ENCODE measurements at regions not wholly inside any gene's neighbourhood (a gene's known extent, or its start where the extent isn't known, plus 50 kb on each side); places are given as distances from the start of the nearest gene placed in this dataset.

DNA sequence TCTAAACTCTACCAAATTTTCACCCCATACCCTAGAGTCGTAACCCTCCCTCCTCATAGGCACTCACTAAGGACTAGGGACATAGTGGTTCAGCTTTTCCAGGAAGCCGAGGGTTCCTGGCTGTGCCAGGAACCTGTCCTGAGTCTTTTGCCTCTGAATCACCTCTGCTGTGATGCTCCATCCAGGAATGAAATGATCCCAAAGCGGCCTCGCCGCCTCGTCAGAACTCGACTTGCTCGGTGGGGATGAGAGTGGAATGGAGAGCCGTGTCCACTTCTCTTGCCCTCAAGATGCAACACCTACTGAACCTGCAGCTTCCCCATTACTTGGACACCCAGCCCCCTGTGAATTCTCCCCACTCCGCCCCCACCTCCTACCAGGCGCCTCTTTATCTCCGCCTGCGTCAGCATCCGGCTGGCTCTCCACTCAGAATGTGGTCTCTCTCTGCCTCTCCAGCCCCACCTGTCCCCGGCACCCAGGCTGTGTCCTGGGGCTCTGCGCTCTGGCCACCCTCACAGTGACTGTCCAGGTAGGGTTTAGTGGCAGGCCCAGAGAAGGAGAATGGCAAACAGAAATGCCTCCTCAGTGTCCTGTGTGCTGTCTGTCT, 366.1 kb upstream of the ZNF32 start:
- POLR2A ChIA-PET = no interaction called here
- Histone ChIP-seq H3K4me1 (no peaks in the 10 kb centered on the region), H3K4me2 (no peak overlapping the region), H3K9me3 (no peaks in the 10 kb centered on the region), H3K27ac (no peak overlapping the region), H3K4me3 (no peak overlapping the region)
- CTCF ChIA-PET = interaction anchor here (1.4 kb wide), 1 partner anchor 325 kb away, joined by 3 read pairs; no protein-coding TSS in a partner anchor
- FAIRE-seq (no peak), DNase-seq (ENCODE audit: low read depth in 1 of 2, low spot score in 1 of 2) (no peak), ATAC-seq (no peak)
- TF ChIP-seq RAD21 (conservative IDR thresholded peaks at IDR 0.05 in 1 of 2, IDR thresholded peaks at IDR 0.05 in 1 of 2) = no peak
- no peak for TF ChIP-seq EHMT2 (IDR thresholded peaks at IDR 0.05; ENCODE audit: low read depth)
- no peak for TF ChIP-seq MYC (IDR thresholded peaks at IDR 0.05; ENCODE audit: borderline replicate concordance, low read length)
- TF ChIP-seq EHF (CRISPR knock-in tag; IDR thresholded peaks at IDR 0.05) = no peak
- no peak for TF ChIP-seq CHD4 (IDR thresholded peaks at IDR 0.05; ENCODE audit: borderline replicate concordance)
- TF ChIP-seq, protein P1, sequence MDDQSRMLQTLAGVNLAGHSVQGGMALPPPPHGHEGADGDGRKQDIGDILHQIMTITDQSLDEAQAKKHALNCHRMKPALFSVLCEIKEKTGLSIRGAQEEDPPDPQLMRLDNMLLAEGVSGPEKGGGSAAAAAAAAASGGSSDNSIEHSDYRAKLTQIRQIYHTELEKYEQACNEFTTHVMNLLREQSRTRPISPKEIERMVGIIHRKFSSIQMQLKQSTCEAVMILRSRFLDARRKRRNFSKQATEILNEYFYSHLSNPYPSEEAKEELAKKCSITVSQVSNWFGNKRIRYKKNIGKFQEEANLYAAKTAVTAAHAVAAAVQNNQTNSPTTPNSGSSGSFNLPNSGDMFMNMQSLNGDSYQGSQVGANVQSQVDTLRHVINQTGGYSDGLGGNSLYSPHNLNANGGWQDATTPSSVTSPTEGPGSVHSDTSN (IDR thresholded peaks at IDR 0.05) = no peak
- TF ChIP-seq, protein P2, sequence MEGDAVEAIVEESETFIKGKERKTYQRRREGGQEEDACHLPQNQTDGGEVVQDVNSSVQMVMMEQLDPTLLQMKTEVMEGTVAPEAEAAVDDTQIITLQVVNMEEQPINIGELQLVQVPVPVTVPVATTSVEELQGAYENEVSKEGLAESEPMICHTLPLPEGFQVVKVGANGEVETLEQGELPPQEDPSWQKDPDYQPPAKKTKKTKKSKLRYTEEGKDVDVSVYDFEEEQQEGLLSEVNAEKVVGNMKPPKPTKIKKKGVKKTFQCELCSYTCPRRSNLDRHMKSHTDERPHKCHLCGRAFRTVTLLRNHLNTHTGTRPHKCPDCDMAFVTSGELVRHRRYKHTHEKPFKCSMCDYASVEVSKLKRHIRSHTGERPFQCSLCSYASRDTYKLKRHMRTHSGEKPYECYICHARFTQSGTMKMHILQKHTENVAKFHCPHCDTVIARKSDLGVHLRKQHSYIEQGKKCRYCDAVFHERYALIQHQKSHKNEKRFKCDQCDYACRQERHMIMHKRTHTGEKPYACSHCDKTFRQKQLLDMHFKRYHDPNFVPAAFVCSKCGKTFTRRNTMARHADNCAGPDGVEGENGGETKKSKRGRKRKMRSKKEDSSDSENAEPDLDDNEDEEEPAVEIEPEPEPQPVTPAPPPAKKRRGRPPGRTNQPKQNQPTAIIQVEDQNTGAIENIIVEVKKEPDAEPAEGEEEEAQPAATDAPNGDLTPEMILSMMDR (IDR thresholded peaks at IDR 0.05) = no peak
- TF ChIP-seq HEYL (CRISPR knock-in tag; IDR thresholded peaks at IDR 0.05) = no peak
- no peak for TF ChIP-seq POLR2AphosphoS2 (conservative IDR thresholded peaks at IDR 0.05; ENCODE audit: low read length)
- TF ChIP-seq, protein P3, sequence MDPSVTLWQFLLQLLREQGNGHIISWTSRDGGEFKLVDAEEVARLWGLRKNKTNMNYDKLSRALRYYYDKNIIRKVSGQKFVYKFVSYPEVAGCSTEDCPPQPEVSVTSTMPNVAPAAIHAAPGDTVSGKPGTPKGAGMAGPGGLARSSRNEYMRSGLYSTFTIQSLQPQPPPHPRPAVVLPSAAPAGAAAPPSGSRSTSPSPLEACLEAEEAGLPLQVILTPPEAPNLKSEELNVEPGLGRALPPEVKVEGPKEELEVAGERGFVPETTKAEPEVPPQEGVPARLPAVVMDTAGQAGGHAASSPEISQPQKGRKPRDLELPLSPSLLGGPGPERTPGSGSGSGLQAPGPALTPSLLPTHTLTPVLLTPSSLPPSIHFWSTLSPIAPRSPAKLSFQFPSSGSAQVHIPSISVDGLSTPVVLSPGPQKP (IDR thresholded peaks at IDR 0.05; ENCODE audit: low read depth, low read length) = no peak
- TF ChIP-seq ESRRA (IDR thresholded peaks at IDR 0.05; ENCODE audit: borderline replicate concordance, low read length) = no peak
- no peak for TF ChIP-seq CBX2 (IDR thresholded peaks at IDR 0.05; ENCODE audit: borderline replicate concordance, low read depth)
- no peak for TF ChIP-seq TP53 (CRISPR knock-in tag; IDR thresholded peaks at IDR 0.05)
- TF ChIP-seq KDM5A (IDR thresholded peaks at IDR 0.05) = no peak
- TF ChIP-seq HOXB5 (CRISPR knock-in tag; IDR thresholded peaks at IDR 0.05) = no peak
- no peak for TF ChIP-seq MAZ (IDR thresholded peaks at IDR 0.05; ENCODE audit: borderline replicate concordance, low read depth, low read length)
- TF ChIP-seq CHD2 (IDR thresholded peaks at IDR 0.05; ENCODE audit: low read length, partially characterized antibody) = no peak
- TF ChIP-seq PHF8 (IDR thresholded peaks at IDR 0.05; ENCODE audit: borderline replicate concordance, low read depth) = no peak
- WGBS (ENCODE audit: missing lambda C conversion rate) = 41% methylated on average over 16 of the region's 16 CpGs

DNA sequence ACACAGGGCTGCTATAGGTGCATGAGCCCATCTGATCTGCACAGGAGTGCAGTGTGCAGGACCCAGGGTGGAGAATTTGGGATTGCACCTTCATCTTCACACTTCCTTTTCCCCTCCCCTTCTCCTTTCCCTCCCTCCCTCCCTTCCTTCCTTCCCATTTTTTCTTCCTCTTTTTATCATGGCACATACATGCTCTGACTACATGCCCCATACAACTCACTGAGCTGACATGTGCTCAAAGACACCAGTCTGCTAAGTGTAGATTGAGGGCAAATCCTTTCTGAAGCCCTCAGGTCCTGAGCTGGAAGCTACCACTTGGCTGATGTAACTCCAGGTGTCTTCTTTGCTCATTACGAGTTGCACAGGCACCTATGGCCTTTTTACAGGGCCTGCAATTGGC, 365.3 kb upstream of the ZNF32 start:
- no peaks in the 10 kb centered on the region for H3K4me1 ChIP-seq
- 0% methylated on average over 1 of the region's 1 CpG for WGBS (ENCODE audit: missing lambda C conversion rate)
- H3K4me3 ChIP-seq = no peak overlapping the region
- FAIRE-seq (no peak), ATAC-seq (no peak), DNase-seq (ENCODE audit: low read depth in 1 of 2, low spot score in 1 of 2) (no peak)
- no peaks in the 10 kb centered on the region for H3K9me3 ChIP-seq
- no peak overlapping the region for H3K4me2 ChIP-seq
- CTCF ChIA-PET = interaction anchor here (1.4 kb wide), 1 partner anchor 324 kb away, joined by 3 read pairs; no protein-coding TSS in a partner anchor
- POLR2A ChIA-PET = no interaction called here
- TF ChIP-seq, protein P4, sequence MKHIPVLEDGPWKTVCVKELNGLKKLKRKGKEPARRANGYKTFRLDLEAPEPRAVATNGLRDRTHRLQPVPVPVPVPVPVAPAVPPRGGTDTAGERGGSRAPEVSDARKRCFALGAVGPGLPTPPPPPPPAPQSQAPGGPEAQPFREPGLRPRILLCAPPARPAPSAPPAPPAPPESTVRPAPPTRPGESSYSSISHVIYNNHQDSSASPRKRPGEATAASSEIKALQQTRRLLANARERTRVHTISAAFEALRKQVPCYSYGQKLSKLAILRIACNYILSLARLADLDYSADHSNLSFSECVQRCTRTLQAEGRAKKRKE (CRISPR knock-in tag; IDR thresholded peaks at IDR 0.05; ENCODE audit: low read depth) = no peak
- TF ChIP-seq, protein P5, sequence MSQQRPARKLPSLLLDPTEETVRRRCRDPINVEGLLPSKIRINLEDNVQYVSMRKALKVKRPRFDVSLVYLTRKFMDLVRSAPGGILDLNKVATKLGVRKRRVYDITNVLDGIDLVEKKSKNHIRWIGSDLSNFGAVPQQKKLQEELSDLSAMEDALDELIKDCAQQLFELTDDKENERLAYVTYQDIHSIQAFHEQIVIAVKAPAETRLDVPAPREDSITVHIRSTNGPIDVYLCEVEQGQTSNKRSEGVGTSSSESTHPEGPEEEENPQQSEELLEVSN (IDR thresholded peaks at IDR 0.05; ENCODE audit: borderline replicate concordance, low read depth) = no peak
- TF ChIP-seq JUNB (IDR thresholded peaks at IDR 0.05) (no peak), HOXB5 (CRISPR knock-in tag; IDR thresholded peaks at IDR 0.05) (no peak), CHD2 (IDR thresholded peaks at IDR 0.05; ENCODE audit: low read length, partially characterized antibody) (no peak)
- TF ChIP-seq, protein P6, sequence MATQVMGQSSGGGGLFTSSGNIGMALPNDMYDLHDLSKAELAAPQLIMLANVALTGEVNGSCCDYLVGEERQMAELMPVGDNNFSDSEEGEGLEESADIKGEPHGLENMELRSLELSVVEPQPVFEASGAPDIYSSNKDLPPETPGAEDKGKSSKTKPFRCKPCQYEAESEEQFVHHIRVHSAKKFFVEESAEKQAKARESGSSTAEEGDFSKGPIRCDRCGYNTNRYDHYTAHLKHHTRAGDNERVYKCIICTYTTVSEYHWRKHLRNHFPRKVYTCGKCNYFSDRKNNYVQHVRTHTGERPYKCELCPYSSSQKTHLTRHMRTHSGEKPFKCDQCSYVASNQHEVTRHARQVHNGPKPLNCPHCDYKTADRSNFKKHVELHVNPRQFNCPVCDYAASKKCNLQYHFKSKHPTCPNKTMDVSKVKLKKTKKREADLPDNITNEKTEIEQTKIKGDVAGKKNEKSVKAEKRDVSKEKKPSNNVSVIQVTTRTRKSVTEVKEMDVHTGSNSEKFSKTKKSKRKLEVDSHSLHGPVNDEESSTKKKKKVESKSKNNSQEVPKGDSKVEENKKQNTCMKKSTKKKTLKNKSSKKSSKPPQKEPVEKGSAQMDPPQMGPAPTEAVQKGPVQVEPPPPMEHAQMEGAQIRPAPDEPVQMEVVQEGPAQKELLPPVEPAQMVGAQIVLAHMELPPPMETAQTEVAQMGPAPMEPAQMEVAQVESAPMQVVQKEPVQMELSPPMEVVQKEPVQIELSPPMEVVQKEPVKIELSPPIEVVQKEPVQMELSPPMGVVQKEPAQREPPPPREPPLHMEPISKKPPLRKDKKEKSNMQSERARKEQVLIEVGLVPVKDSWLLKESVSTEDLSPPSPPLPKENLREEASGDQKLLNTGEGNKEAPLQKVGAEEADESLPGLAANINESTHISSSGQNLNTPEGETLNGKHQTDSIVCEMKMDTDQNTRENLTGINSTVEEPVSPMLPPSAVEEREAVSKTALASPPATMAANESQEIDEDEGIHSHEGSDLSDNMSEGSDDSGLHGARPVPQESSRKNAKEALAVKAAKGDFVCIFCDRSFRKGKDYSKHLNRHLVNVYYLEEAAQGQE (IDR thresholded peaks at IDR 0.05) = no peak
- no peak overlapping the region for H3K27ac ChIP-seq
